PC-3 (cell line): ENCODE measurements at regions not wholly inside any gene's neighbourhood (a gene's known extent, or its start where the extent isn't known, plus 50 kb on each side); places are given as distances from the start of the nearest gene placed in this dataset.

ENCODE experiments used
- CTCF ChIP-seq: fragments of 300-600 bp; sonication (generic); conservative IDR thresholded peaks from 2 replicates; pipeline ENCODE4 v1.5.1; 2017; ENCODE audit warnings: antibody characterized with exemption, low read depth, mild to moderate bottlenecking, low read length
- EZH2 ChIP-seq: fragments of 300-600 bp; sonication (generic); IDR thresholded peaks from one replicate; pipeline ENCODE4 v1.6.1; 2017; ENCODE audit warnings: antibody characterized with exemption, mild to moderate bottlenecking, low read length; ENCODE audit not compliant: unreplicated experiment

- no peak for TF ChIP-seq CTCF
- TF ChIP-seq EZH2 = no peak
Observed at GRCh38 chr4:125483278-125483677, 168.5 kb downstream of the FAT4 start.
